Transverse colon (tissue), 3 donors: ENCODE measurements at regions not wholly inside any gene's neighbourhood (a gene's known extent, or its start where the extent isn't known, plus 50 kb on each side); places are given as distances from the start of the nearest gene placed in this dataset.

ENCODE experiments used
- EP300 ChIP-seq: sonication (generic); formaldehyde crosslinking; IDR thresholded peaks from one replicate; pipeline ENCODE4 v1.6.1; 2017; ENCODE audit warnings: antibody characterized with exemption, low read depth
- POLR2AphosphoS5 ChIP-seq, 3 donors: sonication (generic); formaldehyde crosslinking; IDR thresholded peaks; one replicate each; pipeline ENCODE4 v1.6.1; 2016; ENCODE audit warnings: antibody characterized with exemption in 3 of 3

DNA sequence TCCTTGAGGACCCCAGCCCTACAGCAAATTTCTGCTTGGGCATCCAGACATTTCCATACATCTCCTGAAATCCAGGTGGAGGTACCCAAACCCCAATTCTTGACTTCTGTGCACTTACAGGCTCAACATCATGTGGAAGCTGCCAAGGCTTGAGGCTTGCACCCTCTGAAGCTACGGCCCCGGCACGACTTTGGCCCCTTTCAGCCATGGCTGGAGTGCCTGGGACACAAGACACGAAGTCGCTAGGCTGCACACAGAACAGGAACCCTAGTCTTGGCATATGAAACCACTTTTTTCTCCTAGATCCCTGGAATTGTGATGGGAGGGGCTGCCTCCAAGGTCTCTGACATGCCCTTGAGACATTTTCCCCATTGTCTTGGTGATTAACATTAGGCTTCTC is 1417.7 kb downstream of the ARAP2 start:
- TF ChIP-seq POLR2AphosphoS5 (IDR thresholded peaks at IDR 0.05) = no peak
- no peak for TF ChIP-seq EP300
